SK-N-SH (cell line): ENCODE measurements at regions not wholly inside any gene's neighbourhood (a gene's known extent, or its start where the extent isn't known, plus 50 kb on each side); places are given as distances from the start of the nearest gene placed in this dataset.

Experiments
- EP300 ChIP-seq, 2 experiments: IDR thresholded peaks; 2 replicates each; pipeline versions ENCODE4 v1.4.0 to v1.6.1; 2012; ENCODE audit warnings: borderline replicate concordance in 1 of 2, low read depth in 1 of 2, low read length in 1 of 2
- EZH2phosphoT487 ChIP-seq: fragments of 200-600 bp; sonication (generic); IDR thresholded peaks from 2 replicates; pipeline ENCODE4 v1.6.1; 2017; ENCODE audit warnings: low read depth, mixed run types, mild to moderate bottlenecking, antibody characterized with exemption, moderate library complexity, borderline replicate concordance
- GABPA ChIP-seq: IDR thresholded peaks from 2 replicates; pipeline ENCODE4 v1.4.0; 2012; ENCODE audit warnings: low read depth, mild to moderate bottlenecking
- POLR2AphosphoS5 ChIP-seq: IDR thresholded peaks from 2 replicates; pipeline ENCODE4 v1.6.1; 2012; ENCODE audit warnings: low read depth, low read length
- SIN3A ChIP-seq: IDR thresholded peaks from 2 replicates; pipeline ENCODE4 v1.6.1; 2012; ENCODE audit warnings: low read depth, mild to moderate bottlenecking, low read length, moderate library complexity, borderline replicate concordance
- TAF1 ChIP-seq: IDR thresholded peaks from 2 replicates; pipeline ENCODE4 v1.6.1; 2012; ENCODE audit warnings: low read depth, mild to moderate bottlenecking, low read length, moderate library complexity, borderline replicate concordance
- TCF12 ChIP-seq: IDR thresholded peaks from 2 replicates; pipeline ENCODE4 v1.4.0; 2012
- TF ChIP-seq, protein P1 (sequence below): IDR thresholded peaks from 2 replicates; pipeline ENCODE4 v1.4.0; 2012; ENCODE audit warnings: low read depth, borderline replicate concordance
- TF ChIP-seq, protein P2 (sequence below): fragments of 200-600 bp; sonication (generic); IDR thresholded peaks from 2 replicates; pipeline ENCODE4 v1.6.1; 2017; ENCODE audit warnings: antibody characterized with exemption, mild to moderate bottlenecking, moderate library complexity

DNA sequence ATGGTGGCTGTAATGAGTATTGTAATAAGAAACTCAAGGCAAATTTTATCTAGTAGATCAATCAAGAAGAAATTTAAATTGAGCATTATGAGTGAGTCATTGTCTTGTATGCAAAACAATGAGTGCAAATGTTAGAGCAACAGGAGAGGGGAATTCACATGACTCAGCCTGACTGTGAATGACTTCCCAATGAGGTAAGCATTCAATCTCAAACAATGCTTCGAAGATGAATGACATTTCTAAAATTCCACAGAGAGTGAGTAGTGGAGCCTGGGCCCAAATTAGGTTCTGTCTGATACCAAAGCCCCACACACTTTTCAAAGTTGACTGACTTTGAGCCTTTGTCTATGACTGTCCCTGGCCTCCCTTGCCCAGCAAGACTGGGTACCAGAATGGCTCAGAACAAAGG, 738.0 kb downstream of the PTPRU start:
- TF ChIP-seq, protein P1, sequence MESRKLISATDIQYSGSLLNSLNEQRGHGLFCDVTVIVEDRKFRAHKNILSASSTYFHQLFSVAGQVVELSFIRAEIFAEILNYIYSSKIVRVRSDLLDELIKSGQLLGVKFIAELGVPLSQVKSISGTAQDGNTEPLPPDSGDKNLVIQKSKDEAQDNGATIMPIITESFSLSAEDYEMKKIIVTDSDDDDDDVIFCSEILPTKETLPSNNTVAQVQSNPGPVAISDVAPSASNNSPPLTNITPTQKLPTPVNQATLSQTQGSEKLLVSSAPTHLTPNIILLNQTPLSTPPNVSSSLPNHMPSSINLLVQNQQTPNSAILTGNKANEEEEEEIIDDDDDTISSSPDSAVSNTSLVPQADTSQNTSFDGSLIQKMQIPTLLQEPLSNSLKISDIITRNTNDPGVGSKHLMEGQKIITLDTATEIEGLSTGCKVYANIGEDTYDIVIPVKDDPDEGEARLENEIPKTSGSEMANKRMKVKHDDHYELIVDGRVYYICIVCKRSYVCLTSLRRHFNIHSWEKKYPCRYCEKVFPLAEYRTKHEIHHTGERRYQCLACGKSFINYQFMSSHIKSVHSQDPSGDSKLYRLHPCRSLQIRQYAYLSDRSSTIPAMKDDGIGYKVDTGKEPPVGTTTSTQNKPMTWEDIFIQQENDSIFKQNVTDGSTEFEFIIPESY, result no peak
- TF ChIP-seq, protein P2, sequence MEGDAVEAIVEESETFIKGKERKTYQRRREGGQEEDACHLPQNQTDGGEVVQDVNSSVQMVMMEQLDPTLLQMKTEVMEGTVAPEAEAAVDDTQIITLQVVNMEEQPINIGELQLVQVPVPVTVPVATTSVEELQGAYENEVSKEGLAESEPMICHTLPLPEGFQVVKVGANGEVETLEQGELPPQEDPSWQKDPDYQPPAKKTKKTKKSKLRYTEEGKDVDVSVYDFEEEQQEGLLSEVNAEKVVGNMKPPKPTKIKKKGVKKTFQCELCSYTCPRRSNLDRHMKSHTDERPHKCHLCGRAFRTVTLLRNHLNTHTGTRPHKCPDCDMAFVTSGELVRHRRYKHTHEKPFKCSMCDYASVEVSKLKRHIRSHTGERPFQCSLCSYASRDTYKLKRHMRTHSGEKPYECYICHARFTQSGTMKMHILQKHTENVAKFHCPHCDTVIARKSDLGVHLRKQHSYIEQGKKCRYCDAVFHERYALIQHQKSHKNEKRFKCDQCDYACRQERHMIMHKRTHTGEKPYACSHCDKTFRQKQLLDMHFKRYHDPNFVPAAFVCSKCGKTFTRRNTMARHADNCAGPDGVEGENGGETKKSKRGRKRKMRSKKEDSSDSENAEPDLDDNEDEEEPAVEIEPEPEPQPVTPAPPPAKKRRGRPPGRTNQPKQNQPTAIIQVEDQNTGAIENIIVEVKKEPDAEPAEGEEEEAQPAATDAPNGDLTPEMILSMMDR, result no peak
- no peak for TF ChIP-seq SIN3A
- no peak for TF ChIP-seq TAF1
- no peak for TF ChIP-seq POLR2AphosphoS5
- peak; percentile 34; the same call in 1 of the 2 replicates for TF ChIP-seq TCF12
- peak in 1 of 2 experiments; percentile 32; a peak in 1 of 4 replicates for TF ChIP-seq EP300 (IDR thresholded peaks at IDR 0.05; ENCODE audit: borderline replicate concordance in 1 of 2, low read depth in 1 of 2, low read length in 1 of 2)
- no peak for TF ChIP-seq GABPA
- TF ChIP-seq EZH2phosphoT487, result no peak
